Sciatic nerve (tissue), 2 donors: ENCODE measurements at regions not wholly inside any gene's neighbourhood (a gene's known extent, or its start where the extent isn't known, plus 50 kb on each side); places are given as distances from the start of the nearest gene placed in this dataset.
A peak's percentile ranks its signal among the peaks of the same experiment; 100 is the strongest.

ENCODE experiments used
- ATAC-seq: fragments of 200-7000 bp; cut with Tn5 transposase; one replicate; pipeline ENCODE4 v1.9.1; 2020; ENCODE audit warnings: mild to moderate bottlenecking, moderate library complexity
- DNase-seq: peaks from one replicate; pipeline ENCODE4 v3.0.0-alpha.2; 2020; ENCODE audit warnings: low spot score
- intact Hi-C: fragments of 100-400 bp; cut with DNase I; formaldehyde crosslinking; loops from one replicate; pipeline ENCODE4 v1.14.2; 2022
- donor health status: DM: no; HTN: no; CAD: no.
- donor health status: DM: no; HTN: no; CAD: no.

DNA sequence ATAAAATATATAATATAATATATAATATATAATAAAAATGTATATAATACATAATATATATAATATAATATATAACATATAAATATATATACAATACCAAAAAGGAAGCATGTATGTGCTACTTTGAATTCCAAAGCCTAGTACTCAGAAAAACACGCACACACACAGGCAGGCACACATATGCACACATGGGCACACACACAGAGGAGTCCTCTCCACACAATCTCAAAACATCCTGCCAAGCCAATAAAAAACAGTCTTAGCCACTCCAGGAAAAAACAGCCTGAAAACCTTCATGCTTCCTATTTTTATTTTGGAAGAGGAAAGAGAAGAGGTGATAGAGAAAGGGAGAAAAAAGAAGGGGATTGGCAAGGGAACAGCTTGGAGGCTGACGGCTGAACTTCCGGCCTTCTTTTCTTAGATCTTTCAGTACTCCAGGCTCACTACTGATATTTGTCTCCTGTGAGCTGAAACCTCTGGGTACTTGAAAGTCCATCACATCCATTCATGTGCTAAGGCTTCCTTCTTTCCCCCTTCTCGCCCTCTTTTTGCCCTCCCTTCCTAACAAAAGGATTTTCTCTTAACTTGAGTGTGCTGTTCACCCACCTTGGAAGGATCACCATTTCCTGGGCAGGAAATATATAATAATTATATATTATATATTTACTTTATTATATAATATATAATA is 394.2 kb downstream of the NUAK1 start:
- DNase-seq (no peak), ATAC-seq (no peak)
- intact Hi-C loops, result no loop called here

DNA sequence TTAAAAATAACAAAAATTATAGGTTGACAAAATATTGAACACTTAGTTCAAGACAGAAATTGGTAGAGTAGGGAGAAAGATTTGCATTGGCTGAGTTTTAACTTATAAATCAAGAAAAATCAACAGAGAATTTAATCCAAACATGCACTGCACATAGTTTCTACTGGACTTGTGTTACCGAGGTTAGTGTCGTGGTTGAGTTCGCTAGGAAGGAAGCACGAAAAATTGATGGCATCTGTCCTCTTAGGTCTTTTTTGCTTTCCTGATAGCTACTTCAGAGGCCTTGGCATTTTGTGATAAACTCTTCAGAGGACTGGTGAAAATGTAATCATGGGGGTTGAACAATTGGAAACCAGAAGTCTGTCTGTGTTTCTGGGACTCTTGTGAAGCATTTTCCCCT is 392.9 kb downstream of the NUAK1 start:
- DNase-seq (no peak), ATAC-seq (no peak)
- intact Hi-C loops, result no loop called here

DNA sequence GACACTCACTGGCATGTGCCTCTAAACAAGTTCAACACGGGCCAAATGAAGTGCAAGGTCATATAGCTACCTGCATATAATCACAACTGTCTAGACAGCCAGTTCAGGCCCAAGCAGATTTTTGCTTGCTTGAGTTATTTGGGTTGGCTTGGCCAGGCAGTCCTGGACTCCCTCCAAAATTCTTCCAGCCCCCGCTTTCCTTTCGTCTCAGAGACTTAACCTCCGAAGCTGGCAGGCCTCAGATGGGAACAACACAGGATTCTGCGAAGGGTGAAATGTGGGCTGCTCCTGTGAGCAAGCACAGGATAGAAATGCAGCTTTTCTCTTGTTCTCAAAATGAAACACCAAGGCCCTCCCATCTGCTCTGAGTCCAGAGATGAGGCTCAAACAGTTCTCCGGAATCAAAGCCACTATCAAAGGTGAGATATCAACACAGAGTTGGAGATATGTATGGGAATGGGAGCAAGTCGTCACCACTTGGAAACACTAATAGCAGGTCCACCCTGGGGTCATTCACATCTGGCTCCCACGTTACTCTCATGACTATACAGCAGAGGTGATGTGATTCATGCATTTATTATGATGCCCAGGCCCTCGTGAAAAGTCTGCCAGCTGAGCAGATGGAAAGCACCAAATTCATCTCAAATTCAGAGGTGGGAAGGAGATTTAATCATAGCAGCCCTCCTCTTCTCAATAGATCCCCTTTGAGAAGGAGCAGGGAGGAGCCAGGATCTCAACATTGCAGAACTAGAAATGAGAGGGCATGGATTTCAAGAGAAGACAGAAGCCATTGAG is 389.8 kb downstream of the NUAK1 start:
- ATAC-seq, result peak; percentile 79
- intact Hi-C loops, result no loop called here
- peak; percentile 70 for DNase-seq

DNA sequence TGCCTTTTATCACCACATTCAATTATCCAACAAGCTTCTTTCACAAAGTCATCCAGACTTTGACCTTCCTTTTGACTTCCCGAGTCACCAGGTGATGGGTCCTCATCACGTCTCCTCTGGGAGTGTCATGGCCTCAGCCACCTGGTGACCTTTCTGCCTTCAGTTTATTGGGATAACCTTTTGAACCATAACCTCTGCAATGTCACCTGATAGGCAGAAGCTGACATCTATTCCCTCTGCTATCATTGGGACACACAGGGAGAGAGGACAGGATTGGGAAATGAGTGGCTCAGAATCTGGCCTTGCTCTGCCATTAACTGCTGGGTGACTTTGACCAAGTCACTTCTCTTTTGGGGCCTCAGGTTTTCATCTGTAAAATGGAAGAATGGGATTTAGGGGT is 388.7 kb downstream of the NUAK1 start:
- ATAC-seq (no peak), DNase-seq (no peak)
- intact Hi-C loops, result no loop called here

DNA sequence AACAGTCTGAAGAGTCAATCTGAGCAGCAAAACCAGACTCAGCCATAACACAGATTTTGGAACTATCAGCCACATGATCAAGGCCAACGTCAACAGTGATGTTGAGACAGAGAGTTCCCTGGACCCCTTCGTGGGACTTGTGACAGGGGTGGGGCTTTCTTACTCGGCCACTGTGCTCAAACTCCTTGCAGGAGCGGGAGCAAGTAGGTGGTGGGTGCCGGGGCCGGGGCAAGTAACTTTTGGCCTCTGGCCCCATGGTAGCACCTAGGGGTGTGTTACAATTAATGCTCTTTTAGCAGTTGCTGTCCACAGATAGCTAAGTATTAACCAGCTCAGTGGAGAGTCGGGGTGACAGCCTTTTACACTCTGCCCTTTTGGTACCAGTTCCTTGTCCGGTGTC is 384.4 kb downstream of the NUAK1 start:
- no peak for ATAC-seq
- intact Hi-C loops, result no loop called here
- DNase-seq, result no peak

DNA sequence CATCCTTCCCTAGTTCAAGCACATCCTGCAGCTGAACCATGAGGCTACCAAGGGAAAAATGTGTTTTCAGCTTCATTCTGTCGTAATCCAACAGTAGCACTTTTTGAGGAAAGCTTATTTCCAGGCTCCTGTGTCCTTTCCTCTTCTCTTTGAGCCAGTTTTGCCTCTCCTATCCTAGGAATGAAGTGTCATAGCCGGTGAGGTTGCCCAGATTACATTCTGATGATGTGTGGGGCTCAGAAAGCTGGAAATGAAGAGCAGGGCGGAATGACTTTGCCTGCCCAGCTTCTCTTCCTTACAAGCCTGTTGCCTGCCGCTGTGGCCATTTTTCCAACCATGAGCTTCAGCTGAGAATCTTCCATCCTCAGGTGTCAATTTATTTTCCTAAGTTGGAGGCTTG is 381.8 kb downstream of the NUAK1 start:
- ATAC-seq (no peak), DNase-seq (no peak)
- intact Hi-C loops, result no loop called here

DNA sequence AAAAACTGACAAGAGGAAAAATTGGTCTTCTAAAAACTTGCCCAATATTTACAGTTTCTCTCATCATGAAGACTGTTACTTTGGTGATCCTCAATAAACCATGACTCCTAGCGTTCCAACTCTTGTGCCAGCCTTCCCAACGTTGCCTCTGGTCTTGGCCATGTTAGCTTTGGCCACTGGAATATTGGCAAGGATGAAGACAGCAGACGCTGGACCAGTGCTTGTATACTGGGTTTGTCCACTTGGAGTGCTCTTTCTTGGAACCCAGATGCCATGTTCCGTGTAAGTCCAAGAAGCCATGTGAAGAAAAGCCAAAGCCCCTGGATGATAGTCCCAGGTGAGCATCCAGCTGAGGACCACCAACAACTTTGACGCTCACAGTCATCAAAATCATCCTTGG is 379.6 kb downstream of the NUAK1 start:
- ATAC-seq (no peak), DNase-seq (no peak)
- intact Hi-C loops, result no loop called here

DNA sequence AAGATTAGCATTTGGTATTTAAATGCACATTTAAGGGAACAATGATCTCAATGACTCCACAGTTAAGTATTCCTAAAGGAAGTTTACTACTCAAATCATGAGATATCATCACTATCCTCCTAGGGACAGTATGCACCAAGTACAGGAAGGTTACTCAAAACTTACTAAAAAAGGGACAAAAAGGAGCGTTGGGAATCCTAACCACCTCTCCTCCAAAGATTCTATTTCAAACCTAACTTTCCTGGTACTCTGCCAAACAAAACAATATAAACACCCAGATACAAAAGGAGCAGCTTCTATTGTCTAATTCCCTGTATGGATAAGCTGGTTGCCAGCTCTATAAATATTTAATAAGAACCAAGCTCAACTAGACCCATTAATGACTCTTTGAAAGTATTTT is 377.7 kb downstream of the NUAK1 start:
- intact Hi-C loops, result no loop called here
- no peak for ATAC-seq
- no peak for DNase-seq

DNA sequence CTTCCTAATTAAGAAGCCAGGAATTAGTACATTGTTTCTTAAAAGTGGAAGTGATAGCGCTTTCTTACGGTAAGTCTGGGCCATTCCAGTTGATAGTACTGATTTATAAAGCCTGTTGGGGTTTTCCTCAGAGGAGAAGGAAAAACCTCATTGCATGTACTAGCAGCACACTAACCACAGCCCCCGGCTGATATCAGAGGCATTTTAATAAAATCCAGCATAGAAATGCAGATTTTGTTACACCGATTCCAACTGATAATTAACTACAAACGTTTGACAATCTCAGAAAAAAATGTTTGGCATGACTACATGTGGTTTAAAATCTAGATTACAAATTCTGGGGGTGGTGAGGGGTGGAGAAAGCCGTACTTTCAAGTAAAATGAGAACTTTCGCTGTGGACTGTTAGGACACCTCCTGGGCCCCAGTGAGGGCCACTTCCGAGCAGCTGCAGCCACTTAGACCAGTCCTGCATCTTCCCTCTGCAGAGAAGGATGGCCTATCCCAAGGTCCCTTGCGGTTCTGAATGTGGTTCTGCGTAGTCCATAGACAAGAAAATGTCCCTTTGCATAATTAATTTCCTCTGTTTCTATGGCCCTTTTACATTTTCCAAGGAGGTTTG is 374.4 kb downstream of the NUAK1 start:
- ATAC-seq (no peak), DNase-seq (no peak)
- intact Hi-C loops, result no loop called here

DNA sequence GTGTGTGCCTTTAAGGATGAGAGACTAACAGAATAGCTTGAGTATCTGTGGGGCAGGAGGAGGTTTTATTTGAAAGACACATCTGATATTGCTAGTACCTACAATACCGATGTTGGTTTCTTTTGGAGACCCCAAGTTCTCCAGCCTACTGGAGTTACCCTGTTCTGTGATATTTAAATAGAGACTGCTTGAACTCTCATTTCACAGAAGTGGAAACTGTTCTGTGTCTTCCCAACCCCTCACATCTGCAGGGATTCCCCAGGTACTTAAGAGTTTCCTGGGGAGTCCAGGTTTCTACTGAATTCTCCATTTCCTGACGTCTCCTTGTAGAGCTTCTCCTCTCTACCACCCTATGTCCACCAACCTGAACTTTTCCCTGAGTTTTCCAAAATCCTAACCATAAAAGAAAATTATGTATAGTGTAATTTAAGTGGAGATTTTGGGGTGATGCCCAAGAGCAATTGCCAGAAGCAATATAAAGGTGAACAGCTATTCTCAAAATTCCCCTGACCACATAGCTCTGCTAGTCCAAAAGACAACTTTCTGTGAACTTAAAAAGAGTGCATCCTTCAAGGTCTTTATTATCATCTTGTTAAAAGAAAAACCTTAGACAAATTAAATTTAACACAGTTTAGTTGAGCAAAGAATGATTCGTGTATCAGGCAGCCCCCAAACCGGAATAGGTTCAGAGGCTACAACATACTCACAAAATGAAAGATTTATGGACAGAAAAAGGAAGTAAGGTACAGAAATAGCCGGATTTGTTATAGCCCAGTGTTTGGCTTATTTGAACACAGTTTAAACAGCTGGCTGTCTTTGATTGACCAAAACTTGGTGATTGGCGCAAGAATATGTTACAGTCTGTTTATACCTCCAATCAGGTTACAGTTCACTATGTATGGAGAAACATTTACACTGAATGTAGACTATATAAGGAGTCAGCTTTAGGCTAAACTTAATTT is 373.4 kb downstream of the NUAK1 start:
- no peak for DNase-seq
- intact Hi-C loops, result no loop called here
- ATAC-seq, result no peak

DNA sequence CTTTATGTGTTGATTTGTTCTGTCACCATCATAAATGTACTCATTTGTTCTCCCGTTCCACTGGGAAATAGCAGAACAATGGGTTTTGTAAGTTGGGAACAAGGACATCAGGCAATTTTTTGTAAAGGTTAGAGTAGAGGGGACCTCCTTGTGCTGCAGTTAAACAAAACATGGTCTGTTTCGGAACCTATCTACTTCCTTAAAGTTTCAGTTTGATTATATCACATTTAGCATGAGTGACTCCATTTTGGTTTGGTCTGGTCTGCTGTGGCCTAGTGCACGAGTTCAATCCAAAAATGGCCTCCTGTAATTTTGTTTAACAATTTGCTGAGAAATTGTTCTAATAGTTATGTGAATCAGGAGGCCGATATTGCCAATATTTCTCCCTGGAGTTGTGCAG is 372.7 kb downstream of the NUAK1 start:
- ATAC-seq, result no peak

DNA sequence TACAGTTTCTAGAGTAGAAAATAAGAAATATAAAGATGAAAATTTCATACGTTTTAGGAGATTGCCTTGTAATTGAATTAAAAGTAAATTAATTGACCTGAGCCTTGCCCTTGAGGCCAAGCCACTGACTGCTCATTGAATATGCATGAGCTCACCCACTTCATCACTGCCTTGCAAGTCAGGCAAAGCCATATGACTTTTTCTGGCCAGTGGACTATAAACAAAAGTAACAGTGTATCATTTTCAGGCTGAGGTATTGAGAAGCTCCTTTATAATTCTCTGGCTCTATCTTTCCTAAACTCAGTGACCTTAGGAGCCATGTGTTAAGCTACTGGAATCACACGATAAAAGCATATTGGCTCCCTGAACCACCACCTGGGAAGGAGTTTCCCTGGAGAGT is 369.3 kb downstream of the NUAK1 start:
- intact Hi-C loops, result no loop called here

More for the DNA sequence above, 372.7 kb downstream of the NUAK1 start:
- intact Hi-C loops, result no loop called here
- DNase-seq, result no peak

DNA sequence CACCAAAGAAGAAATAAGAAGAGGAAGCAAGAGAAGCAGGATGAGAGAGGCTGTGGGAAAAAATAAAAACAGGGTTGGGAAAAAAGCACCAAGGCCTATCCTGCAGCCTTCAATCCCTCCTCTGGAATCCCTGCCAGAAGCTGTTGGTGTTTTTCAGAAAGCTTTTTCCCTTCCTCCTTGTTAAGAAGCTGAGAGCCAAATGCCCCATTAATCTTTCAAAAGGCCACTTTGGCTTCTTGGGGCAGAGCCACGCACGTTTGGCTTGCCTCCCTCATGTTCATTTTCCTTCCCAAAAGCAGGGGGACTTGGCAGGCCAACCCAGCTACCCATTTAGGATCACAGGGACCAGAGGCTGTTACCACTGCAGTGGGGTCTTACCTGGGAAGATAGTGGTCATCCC is 365.3 kb downstream of the NUAK1 start:
- DNase-seq, result no peak
- ATAC-seq, result no peak
- intact Hi-C loops, result no loop called here

More for the DNA sequence above, 369.3 kb downstream of the NUAK1 start:
- DNase-seq (no peak), ATAC-seq (no peak)

DNA sequence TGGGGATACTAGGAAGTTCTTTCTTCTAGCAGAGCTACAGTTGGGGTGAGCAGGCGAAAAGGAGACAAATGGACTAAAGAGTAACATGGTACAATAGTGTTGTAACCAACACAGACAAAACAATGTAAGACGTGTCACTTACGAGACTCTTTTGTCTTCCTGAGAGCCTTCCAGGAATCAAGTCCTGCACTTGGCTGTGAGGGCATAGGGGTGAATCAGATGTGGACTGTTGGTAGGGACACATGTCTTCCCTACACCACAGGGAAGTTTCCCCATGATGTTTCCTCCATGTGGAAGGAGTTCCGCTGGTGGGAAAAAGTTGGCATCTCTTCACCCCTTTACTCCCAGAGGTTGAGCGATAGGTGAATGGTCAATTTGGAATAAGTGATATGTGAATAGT is 364.7 kb downstream of the NUAK1 start:
- intact Hi-C loops, result no loop called here
- no peak for DNase-seq
- no peak for ATAC-seq

DNA sequence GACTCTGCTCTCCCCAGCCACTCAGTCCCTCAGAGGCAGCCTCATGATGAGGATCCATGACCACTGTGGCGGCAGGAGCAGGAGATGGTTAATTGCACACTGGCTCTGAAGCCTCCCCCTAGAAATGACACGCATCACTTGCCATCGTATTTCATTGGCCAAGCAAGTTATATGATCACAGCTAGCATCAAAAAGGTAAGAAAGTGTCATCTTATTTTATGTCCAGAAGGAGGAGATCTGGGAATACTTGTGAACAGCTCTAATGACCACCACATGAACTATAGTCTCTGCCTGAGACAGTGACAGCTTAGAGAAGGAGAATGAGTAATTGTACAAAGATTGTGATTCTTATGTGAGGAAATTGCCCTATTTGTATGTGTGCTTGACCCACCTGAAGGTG is 363.4 kb downstream of the NUAK1 start:
- ATAC-seq (peak; percentile 70), DNase-seq (no peak)
- intact Hi-C loops, result no loop called here

DNA sequence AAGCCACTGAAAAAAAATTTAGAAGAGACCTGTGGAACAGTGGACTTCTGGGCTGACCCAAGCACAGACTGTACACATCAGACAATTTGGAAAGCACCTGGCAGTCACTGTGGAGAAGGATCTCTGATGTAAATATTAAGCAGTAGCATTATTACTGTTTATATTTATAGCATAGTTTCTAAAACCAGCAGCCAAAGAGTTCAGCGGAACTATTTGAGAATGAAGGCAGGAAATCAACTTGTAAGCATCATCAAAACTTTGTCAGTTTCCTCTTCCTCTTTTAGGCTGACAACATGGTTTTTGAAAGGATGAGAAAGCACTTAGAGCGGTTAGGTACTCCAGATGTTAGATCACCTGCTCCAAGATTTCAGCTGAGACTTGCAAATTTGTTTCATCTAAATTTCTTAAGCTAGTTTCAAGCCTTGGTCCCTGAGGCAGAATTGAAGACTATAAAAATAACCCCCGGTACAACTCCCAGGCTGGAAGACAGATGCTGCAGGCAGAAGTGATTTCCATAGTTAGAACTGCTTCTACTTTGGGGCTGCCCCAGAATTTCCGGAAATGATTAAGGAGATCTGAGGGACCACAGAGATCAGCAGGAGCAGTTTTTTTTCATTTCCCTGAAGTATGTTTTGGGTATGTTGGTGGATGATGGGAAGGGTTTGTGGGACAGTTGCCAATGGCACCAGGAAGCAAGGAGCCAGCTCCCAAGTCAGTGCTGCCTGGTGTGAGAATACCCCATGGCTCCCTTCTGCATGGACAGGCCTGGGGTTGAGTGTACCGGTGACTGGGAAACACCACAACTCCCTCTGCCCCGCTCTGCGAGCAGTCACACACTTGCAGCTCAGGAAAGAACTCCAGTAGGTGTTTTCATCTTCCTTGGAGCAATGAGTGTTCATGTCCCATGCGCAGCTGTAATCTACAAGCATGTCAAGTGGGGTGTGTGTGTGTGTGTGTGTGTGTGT is 354.5 kb downstream of the NUAK1 start:
- intact Hi-C loops, result no loop called here
- no peak for DNase-seq
- no peak for ATAC-seq

DNA sequence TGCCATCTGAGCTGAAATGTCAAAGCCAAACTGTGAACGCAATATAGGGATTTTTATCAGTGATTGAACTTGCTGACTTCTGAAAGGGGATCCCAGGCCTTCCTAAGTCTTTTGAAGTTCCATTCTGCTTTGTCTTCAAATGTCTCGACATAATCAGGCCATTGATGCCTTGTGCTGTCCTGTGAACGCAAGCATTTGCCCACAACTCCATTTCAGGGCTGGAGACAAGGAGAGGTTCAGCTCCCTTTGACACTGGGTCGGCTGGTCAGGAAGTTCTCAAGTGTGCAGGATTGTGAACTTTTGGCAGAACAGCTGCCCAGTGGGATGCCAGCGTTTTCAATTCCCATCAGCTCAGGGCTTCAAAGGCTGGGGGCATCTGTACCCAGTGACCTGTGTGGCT is 345.3 kb downstream of the NUAK1 start:
- intact Hi-C loops, result no loop called here
- ATAC-seq (no peak), DNase-seq (no peak)

DNA sequence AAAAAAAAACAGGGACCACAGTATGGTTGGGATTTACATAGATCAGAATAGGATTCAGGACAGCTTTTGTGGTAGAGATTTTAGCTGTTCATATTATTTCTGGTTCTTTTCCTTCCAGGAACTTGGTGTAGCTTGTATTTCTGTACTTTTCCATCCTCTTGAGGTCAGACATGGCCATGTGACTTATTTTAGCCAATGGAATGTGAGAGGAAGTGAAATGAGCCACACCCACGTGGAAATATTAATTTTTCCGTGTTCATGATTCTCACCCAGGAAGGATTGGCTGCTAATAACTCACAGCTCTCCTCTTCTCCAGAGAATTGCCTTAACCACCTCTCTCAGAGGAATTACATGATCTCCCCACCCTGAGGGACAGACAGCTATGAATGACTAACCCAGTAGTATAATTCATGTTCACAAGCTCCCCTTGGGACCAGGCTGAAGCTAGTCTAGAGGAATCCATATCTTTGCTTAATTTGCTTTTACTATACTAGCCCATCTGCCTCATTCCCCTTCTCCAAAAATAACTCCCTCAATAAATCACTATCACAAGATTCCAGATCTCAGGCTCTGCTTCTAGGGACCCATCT is 340.4 kb downstream of the NUAK1 start:
- DNase-seq (no peak), ATAC-seq (no peak)

More for the DNA sequence above, 340.4 kb downstream of the NUAK1 start:
- intact Hi-C loops, result no loop called here
